Panc1 (cell line): ENCODE measurements at regions not wholly inside any gene's neighbourhood (a gene's known extent, or its start where the extent isn't known, plus 50 kb on each side); places are given as distances from the start of the nearest gene placed in this dataset.

Source experiments
- TF ChIP-seq, protein P1 (sequence below): fragments of 450-650 bp; IDR thresholded peaks from 2 replicates; pipeline ENCODE4 v1.5.1; 2017; ENCODE audit warnings: mild to moderate bottlenecking
- TF ChIP-seq, protein P2 (sequence below), 2 experiments: IDR thresholded peaks; 2 replicates each; pipeline ENCODE4 v1.6.1; 2011 to 2012; ENCODE audit warnings: low read depth in 2 of 2, control low read depth in 1 of 2, low read length in 1 of 2, mild to moderate bottlenecking in 1 of 2, moderate library complexity in 1 of 2; ENCODE audit not compliant: insufficient read depth in 1 of 2

GRCh38 chr1:193973428-193973827, 787.0 kb upstream of the B3GALT2 start:
- TF ChIP-seq, protein P1, sequence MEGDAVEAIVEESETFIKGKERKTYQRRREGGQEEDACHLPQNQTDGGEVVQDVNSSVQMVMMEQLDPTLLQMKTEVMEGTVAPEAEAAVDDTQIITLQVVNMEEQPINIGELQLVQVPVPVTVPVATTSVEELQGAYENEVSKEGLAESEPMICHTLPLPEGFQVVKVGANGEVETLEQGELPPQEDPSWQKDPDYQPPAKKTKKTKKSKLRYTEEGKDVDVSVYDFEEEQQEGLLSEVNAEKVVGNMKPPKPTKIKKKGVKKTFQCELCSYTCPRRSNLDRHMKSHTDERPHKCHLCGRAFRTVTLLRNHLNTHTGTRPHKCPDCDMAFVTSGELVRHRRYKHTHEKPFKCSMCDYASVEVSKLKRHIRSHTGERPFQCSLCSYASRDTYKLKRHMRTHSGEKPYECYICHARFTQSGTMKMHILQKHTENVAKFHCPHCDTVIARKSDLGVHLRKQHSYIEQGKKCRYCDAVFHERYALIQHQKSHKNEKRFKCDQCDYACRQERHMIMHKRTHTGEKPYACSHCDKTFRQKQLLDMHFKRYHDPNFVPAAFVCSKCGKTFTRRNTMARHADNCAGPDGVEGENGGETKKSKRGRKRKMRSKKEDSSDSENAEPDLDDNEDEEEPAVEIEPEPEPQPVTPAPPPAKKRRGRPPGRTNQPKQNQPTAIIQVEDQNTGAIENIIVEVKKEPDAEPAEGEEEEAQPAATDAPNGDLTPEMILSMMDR, result no peak
- TF ChIP-seq, protein P2, sequence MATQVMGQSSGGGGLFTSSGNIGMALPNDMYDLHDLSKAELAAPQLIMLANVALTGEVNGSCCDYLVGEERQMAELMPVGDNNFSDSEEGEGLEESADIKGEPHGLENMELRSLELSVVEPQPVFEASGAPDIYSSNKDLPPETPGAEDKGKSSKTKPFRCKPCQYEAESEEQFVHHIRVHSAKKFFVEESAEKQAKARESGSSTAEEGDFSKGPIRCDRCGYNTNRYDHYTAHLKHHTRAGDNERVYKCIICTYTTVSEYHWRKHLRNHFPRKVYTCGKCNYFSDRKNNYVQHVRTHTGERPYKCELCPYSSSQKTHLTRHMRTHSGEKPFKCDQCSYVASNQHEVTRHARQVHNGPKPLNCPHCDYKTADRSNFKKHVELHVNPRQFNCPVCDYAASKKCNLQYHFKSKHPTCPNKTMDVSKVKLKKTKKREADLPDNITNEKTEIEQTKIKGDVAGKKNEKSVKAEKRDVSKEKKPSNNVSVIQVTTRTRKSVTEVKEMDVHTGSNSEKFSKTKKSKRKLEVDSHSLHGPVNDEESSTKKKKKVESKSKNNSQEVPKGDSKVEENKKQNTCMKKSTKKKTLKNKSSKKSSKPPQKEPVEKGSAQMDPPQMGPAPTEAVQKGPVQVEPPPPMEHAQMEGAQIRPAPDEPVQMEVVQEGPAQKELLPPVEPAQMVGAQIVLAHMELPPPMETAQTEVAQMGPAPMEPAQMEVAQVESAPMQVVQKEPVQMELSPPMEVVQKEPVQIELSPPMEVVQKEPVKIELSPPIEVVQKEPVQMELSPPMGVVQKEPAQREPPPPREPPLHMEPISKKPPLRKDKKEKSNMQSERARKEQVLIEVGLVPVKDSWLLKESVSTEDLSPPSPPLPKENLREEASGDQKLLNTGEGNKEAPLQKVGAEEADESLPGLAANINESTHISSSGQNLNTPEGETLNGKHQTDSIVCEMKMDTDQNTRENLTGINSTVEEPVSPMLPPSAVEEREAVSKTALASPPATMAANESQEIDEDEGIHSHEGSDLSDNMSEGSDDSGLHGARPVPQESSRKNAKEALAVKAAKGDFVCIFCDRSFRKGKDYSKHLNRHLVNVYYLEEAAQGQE (IDR thresholded peaks at IDR 0.05; ENCODE audit: insufficient read depth in 1 of 2, low read depth in 2 of 2, low read length in 1 of 2), result no peak
